ENCODE measurements at regions not wholly inside any gene's neighbourhood (a gene's known extent, or its start where the extent isn't known, plus 50 kb on each side); places are given as distances from the start of the nearest gene placed in this dataset.
"Not testable (repeated sequence)": the region's sequence is repeated elsewhere in the genome, so short reads cannot be mapped to it uniquely, and the experiment has no call there.

GRCh38 chr18:26646901-26647300 lies 98.5 kb upstream of the KCTD1 start:
- no peaks in the 10 kb centered on the region for H3K9me3 ChIP-seq (ENCODE audit: control insufficient read depth, low read length, poor library complexity, severe bottlenecking)
- no peak overlapping the region for H3K27ac Mint-ChIP-seq
- ATAC-seq (no peak), DNase-seq (no peak)
- no peak overlapping the region for H3K4me3 Mint-ChIP-seq
- peaks cover 52% of the 10 kb centered on the region for H3K27me3 Mint-ChIP-seq
- no peaks in the 10 kb centered on the region for H3K4me1 Mint-ChIP-seq
- H3K36me3 Mint-ChIP-seq (ENCODE audit: low read depth): peaks cover 9% of the 10 kb centered on the region

- Mint-ChIP-seq H3K36me3 (ENCODE audit: low read depth) (peaks cover 3% of the 10 kb centered on the region), H3K27ac (no peak overlapping the region), H3K27me3 (peaks cover 27% of the 10 kb centered on the region), H3K4me1 (no peaks in the 10 kb centered on the region), H3K4me3 (no peak overlapping the region)
- no peaks in the 10 kb centered on the region for H3K9me3 ChIP-seq (ENCODE audit: control insufficient read depth, low read length, poor library complexity, severe bottlenecking)
- no peak for ATAC-seq
- no peak for DNase-seq
Measured at GRCh38 chr18:26642440-26643348, 94.3 kb upstream of the KCTD1 start.

DNA sequence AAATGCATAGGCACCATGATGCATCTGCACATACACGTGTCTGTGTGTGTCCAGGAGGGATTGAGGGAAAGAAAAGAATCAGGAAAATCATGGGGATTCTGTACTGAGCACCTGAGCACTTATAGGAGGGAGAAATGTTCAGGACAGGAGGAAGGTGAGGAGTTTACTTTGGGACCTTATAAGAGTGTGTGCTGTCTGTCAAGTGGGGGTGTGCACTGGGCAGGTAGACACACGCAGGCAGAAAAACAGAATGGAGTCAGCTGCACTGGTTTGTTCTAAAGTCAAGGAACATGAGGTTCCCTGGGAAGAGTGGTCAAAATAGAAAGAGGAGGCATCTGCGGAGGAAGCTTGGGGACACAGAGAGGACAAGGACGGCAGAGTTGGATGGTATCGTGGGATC lies 92.2 kb upstream of the KCTD1 start:
- H3K9me3 ChIP-seq (ENCODE audit: control insufficient read depth, low read length, poor library complexity, severe bottlenecking): no peaks in the 10 kb centered on the region
- peaks cover 3% of the 10 kb centered on the region for H3K36me3 Mint-ChIP-seq (ENCODE audit: low read depth)
- H3K27me3 Mint-ChIP-seq: peaks cover 22% of the 10 kb centered on the region
- no peaks in the 10 kb centered on the region for H3K4me1 Mint-ChIP-seq
- no peak overlapping the region for H3K27ac Mint-ChIP-seq
- DNase-seq: no peak
- H3K4me3 Mint-ChIP-seq: no peak overlapping the region
- ATAC-seq: no peak

DNA sequence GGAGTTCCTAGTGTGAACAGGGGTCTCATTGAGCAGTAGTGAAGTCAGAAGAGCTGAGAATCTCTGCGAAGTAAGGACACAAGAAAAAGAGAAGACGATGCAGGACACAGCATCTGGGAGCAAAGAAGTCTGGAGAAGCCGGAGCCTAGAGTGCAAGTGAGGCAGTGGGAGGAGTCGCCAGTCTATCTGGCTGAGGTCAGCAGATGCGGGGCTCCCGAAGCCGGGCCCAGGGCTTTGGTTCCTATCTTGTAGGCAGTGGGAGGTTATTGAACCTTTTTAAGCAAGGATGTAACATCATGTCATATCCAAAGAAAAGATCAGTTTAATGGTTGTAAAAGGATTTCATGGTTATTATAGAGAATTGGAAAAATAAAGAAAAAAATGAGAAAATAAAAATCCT lies 90.8 kb upstream of the KCTD1 start:
- ATAC-seq (no peak), DNase-seq (no peak)
- Mint-ChIP-seq H3K4me3 (no peak overlapping the region), H3K36me3 (ENCODE audit: low read depth) (peaks cover 3% of the 10 kb centered on the region), H3K27ac (no peak overlapping the region), H3K4me1 (no peaks in the 10 kb centered on the region), H3K27me3 (peaks cover 20% of the 10 kb centered on the region)
- H3K9me3 ChIP-seq (ENCODE audit: control insufficient read depth, low read length, poor library complexity, severe bottlenecking): no peaks in the 10 kb centered on the region

GRCh38 chr18:26637983-26638382 lies 89.6 kb upstream of the KCTD1 start:
- no peaks in the 10 kb centered on the region for H3K4me1 Mint-ChIP-seq
- no peak for ATAC-seq
- no peak overlapping the region for H3K27ac Mint-ChIP-seq
- DNase-seq: no peak
- no peak overlapping the region for H3K4me3 Mint-ChIP-seq
- peaks cover 18% of the 10 kb centered on the region for H3K27me3 Mint-ChIP-seq
- no peaks in the 10 kb centered on the region for H3K36me3 Mint-ChIP-seq (ENCODE audit: low read depth)
- H3K9me3 ChIP-seq (ENCODE audit: control insufficient read depth, low read length, poor library complexity, severe bottlenecking): no peaks in the 10 kb centered on the region

DNA sequence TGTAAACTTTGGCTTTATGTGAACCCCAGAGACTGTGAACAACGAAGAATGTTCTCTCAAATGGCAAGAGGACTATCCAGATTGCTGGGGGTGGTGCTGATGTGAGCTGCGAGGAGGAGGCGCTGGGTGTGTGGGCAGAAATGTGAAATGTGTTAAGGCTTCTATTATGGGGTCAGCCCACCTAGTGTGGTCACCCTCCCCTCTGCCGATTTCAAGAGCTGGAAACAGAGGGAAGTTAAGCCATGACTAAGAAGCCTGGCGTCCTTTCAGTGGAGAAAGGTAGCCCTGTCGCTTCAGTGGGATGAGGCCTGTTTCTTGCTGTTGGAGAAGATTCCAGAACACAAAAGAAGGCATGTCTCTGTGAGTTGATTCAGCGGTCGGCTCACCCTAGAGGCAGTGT lies 89.0 kb upstream of the KCTD1 start:
- H3K27me3 Mint-ChIP-seq: peaks cover 12% of the 10 kb centered on the region
- no peak overlapping the region for H3K4me3 Mint-ChIP-seq
- no peak overlapping the region for H3K27ac Mint-ChIP-seq
- DNase-seq (no peak), ATAC-seq (no peak)
- no peaks in the 10 kb centered on the region for H3K4me1 Mint-ChIP-seq
- H3K36me3 Mint-ChIP-seq (ENCODE audit: low read depth): no peaks in the 10 kb centered on the region
- H3K9me3 ChIP-seq (ENCODE audit: control insufficient read depth, low read length, poor library complexity, severe bottlenecking): no peaks in the 10 kb centered on the region

DNA sequence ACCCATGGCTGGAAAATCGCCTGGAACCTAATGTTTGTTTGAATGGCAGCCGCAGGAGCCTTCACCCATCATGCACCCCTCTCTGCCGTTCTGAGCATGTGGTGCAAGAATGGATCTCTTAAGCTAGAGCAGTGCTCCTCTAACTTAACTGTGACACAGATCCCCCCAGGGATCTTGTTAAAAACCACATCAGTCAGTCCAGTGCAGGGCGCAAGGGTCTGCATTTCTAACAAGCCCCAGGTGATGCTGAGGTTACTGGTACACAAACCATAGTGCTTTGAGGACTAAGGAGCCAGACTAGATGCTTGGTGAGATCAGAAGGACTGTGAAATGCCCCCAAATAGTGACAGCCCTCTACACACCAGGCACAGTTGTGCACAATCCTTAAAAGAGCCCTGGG lies 87.1 kb upstream of the KCTD1 start:
- H3K27ac Mint-ChIP-seq: no peak overlapping the region
- H3K9me3 ChIP-seq (ENCODE audit: control insufficient read depth, low read length, poor library complexity, severe bottlenecking): no peaks in the 10 kb centered on the region
- H3K36me3 Mint-ChIP-seq (ENCODE audit: low read depth): no peaks in the 10 kb centered on the region
- peaks cover 4% of the 10 kb centered on the region for H3K27me3 Mint-ChIP-seq
- ATAC-seq (no peak), DNase-seq (no peak)
- H3K4me3 Mint-ChIP-seq: no peak overlapping the region
- no peaks in the 10 kb centered on the region for H3K4me1 Mint-ChIP-seq

DNA sequence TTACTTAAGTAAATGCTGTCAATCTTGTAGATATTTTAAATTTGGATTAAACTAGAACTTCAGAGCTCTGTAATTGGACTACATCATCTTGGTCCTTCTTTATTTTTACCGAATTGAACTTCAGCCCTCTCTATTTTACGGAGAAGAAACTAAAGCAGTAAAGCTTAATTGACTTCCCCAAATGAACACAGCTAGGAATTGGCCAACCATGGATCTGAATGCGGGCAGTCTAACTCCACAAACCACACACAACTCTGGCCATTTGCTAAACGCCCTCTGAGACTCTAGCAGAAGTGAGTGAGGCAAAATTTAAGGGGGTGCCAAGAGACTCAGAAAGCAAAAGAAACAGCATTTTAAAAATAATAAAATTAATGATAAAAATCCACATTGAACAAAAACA lies 86.3 kb upstream of the KCTD1 start:
- H3K9me3 ChIP-seq (ENCODE audit: control insufficient read depth, low read length, poor library complexity, severe bottlenecking): no peaks in the 10 kb centered on the region
- ATAC-seq: no peak

GRCh38 chr18:26631135-26631534 lies 82.8 kb upstream of the KCTD1 start:
- Mint-ChIP-seq H3K36me3 (ENCODE audit: low read depth) (no peaks in the 10 kb centered on the region), H3K4me3 (no peak overlapping the region), H3K4me1 (no peaks in the 10 kb centered on the region), H3K27me3 (peaks cover 7% of the 10 kb centered on the region), H3K27ac (no peak overlapping the region)
- peaks cover 3% of the 10 kb centered on the region for H3K9me3 ChIP-seq (ENCODE audit: control insufficient read depth, low read length, poor library complexity, severe bottlenecking)
- ATAC-seq (no peak), DNase-seq (no peak)

More for the DNA sequence above, 86.3 kb upstream of the KCTD1 start:
- H3K4me3 Mint-ChIP-seq: no peak overlapping the region
- H3K36me3 Mint-ChIP-seq (ENCODE audit: low read depth): no peaks in the 10 kb centered on the region
- peaks cover 7% of the 10 kb centered on the region for H3K27me3 Mint-ChIP-seq
- no peak overlapping the region for H3K27ac Mint-ChIP-seq
- DNase-seq: no peak
- no peaks in the 10 kb centered on the region for H3K4me1 Mint-ChIP-seq

GRCh38 chr18:26630596-26630995 lies 82.2 kb upstream of the KCTD1 start:
- H3K36me3 Mint-ChIP-seq (ENCODE audit: low read depth): no peaks in the 10 kb centered on the region
- H3K4me3 Mint-ChIP-seq: no peak overlapping the region
- peaks cover 7% of the 10 kb centered on the region for H3K27me3 Mint-ChIP-seq
- DNase-seq (no peak), ATAC-seq (no peak)
- H3K4me1 Mint-ChIP-seq: no peaks in the 10 kb centered on the region
- H3K9me3 ChIP-seq (ENCODE audit: control insufficient read depth, low read length, poor library complexity, severe bottlenecking): peaks cover 3% of the 10 kb centered on the region
- no peak overlapping the region for H3K27ac Mint-ChIP-seq

GRCh38 chr18:26628017-26628416 lies 79.7 kb upstream of the KCTD1 start:
- ATAC-seq (no peak), DNase-seq (no peak)
- no peak overlapping the region for H3K4me3 Mint-ChIP-seq
- H3K4me1 Mint-ChIP-seq: no peaks in the 10 kb centered on the region
- peaks cover 7% of the 10 kb centered on the region for H3K27me3 Mint-ChIP-seq
- H3K9me3 ChIP-seq (ENCODE audit: control insufficient read depth, low read length, poor library complexity, severe bottlenecking): peaks cover 3% of the 10 kb centered on the region
- H3K27ac Mint-ChIP-seq: no peak overlapping the region
- no peaks in the 10 kb centered on the region for H3K36me3 Mint-ChIP-seq (ENCODE audit: low read depth)

DNA sequence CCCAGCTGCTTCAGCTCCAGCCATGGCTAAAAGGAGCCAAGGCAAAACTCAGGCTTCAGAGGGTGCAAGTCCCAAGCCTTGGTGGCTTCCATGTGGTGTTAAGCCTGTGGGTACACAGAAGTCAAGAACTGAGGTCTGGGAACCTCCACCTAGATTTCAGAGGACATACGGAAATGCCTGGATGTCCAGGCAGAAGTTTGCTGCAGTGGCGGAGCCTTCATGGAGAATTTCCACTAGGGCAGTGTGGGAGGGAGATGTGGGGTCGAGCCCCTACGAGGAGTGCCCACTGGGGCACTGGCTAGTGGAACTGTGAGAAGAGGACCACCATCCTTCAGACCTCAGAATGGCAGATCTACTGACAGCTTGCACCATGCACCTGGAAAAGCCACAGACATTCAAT lies 76.1 kb upstream of the KCTD1 start:
- Mint-ChIP-seq H3K4me3 (no peak overlapping the region), H3K27me3 (no peaks in the 10 kb centered on the region), H3K27ac (no peak overlapping the region), H3K4me1 (no peaks in the 10 kb centered on the region), H3K36me3 (ENCODE audit: low read depth) (no peaks in the 10 kb centered on the region)
- H3K9me3 ChIP-seq (ENCODE audit: control insufficient read depth, low read length, poor library complexity, severe bottlenecking): peaks cover 3% of the 10 kb centered on the region
- no peak for ATAC-seq
- DNase-seq: no peak

DNA sequence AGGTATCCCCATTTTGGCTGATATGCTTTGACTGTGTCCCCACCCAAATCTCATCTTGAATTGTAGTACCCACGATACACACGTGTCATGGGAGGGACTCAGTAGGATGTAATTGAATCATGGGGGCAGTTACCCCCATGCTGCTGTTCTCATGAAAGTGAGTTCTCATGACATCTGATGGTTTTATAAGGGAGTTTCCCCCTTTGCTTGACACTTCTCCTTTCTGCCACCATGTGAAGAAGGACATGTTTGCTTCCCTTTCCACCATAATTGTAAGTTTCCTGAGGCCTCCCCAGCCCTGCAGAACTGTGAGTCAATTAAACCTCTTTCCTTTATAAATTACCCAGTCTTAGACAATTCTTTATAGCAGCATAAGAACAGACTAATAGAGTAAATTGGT lies 75.0 kb upstream of the KCTD1 start:
- DNase-seq; H3K27ac Mint-ChIP-seq; H3K9me3 ChIP-seq (ENCODE audit: control insufficient read depth, low read length, poor library complexity, severe bottlenecking); H3K4me3 Mint-ChIP-seq; H3K36me3 Mint-ChIP-seq (ENCODE audit: low read depth); H3K4me1 Mint-ChIP-seq; ATAC-seq; H3K27me3 Mint-ChIP-seq: not testable (repeated sequence)

Data from T-helper 17 cell (primary cell).